Sciatic nerve (tissue), 2 donors: ENCODE measurements at regions not wholly inside any gene's neighbourhood (a gene's known extent, or its start where the extent isn't known, plus 50 kb on each side); places are given as distances from the start of the nearest gene placed in this dataset.

Experiments
- ATAC-seq: fragments of 200-7000 bp; cut with Tn5 transposase; one replicate; pipeline ENCODE4 v1.9.1; 2020; ENCODE audit warnings: mild to moderate bottlenecking, moderate library complexity
- DNase-seq: peaks from one replicate; pipeline ENCODE4 v3.0.0-alpha.2; 2020; ENCODE audit warnings: low spot score
- intact Hi-C: fragments of 100-400 bp; cut with DNase I; formaldehyde crosslinking; loops from one replicate; pipeline ENCODE4 v1.14.2; 2022
- donor health status: DM: no; HTN: no; CAD: no.
- donor health status: DM: no; HTN: no; CAD: no.

GRCh38 chr2:76385943-76386342 is 675.2 kb upstream of the GCFC2 start:
- ATAC-seq = no peak
- no peak for DNase-seq
- intact Hi-C loops = no loop called here

- ATAC-seq (no peak), DNase-seq (no peak)
- intact Hi-C loops = no loop called here
These were observed 670.9 kb upstream of the GCFC2 start for GRCh38 chr2:76381624-76382023.

- ATAC-seq (no peak), DNase-seq (no peak)
- intact Hi-C loops = no loop called here
These were observed 667.4 kb upstream of the GCFC2 start for GRCh38 chr2:76378140-76378539.

- ATAC-seq = no peak
- intact Hi-C loops = no loop called here
- DNase-seq = no peak
These were observed 630.7 kb upstream of the GCFC2 start for GRCh38 chr2:76341439-76341838.

GRCh38 chr2:76332871-76333270 is 622.2 kb upstream of the GCFC2 start:
- no peak for ATAC-seq
- intact Hi-C loops = no loop called here

GRCh38 chr2:76330865-76331264 is 620.1 kb upstream of the GCFC2 start:
- intact Hi-C loops = no loop called here

More at GRCh38 chr2:76332871-76333270, 622.2 kb upstream of the GCFC2 start:
- DNase-seq = no peak

GRCh38 chr2:76326636-76327035 is 615.9 kb upstream of the GCFC2 start:
- no peak for DNase-seq
- intact Hi-C loops = no loop called here
- ATAC-seq = no peak

More at GRCh38 chr2:76330865-76331264, 620.1 kb upstream of the GCFC2 start:
- DNase-seq (no peak), ATAC-seq (no peak)

GRCh38 chr2:76323381-76323780 is 612.7 kb upstream of the GCFC2 start:
- no peak for DNase-seq
- intact Hi-C loops = no loop called here
- ATAC-seq = no peak

GRCh38 chr2:76320716-76321115 is 610.0 kb upstream of the GCFC2 start:
- ATAC-seq (no peak), DNase-seq (no peak)
- intact Hi-C loops = no loop called here

- ATAC-seq (no peak), DNase-seq (no peak)
- intact Hi-C loops = no loop called here
These were observed 608.2 kb upstream of the GCFC2 start for GRCh38 chr2:76318848-76319360.

- intact Hi-C loops = no loop called here
- ATAC-seq (no peak), DNase-seq (no peak)
These were observed 606.0 kb upstream of the GCFC2 start for GRCh38 chr2:76316691-76317090.

GRCh38 chr2:76314271-76315020 is 603.7 kb upstream of the GCFC2 start:
- intact Hi-C loops = no loop called here
- ATAC-seq (no peak), DNase-seq (no peak)

GRCh38 chr2:76312236-76312635 is 601.5 kb upstream of the GCFC2 start:
- ATAC-seq (no peak), DNase-seq (no peak)
- intact Hi-C loops = no loop called here

- ATAC-seq (no peak), DNase-seq (no peak)
- intact Hi-C loops = no loop called here
These were observed 601.0 kb upstream of the GCFC2 start for GRCh38 chr2:76311728-76312127.

- DNase-seq (no peak), ATAC-seq (no peak)
- intact Hi-C loops = no loop called here
These were observed 600.3 kb upstream of the GCFC2 start for GRCh38 chr2:76310894-76311633.

GRCh38 chr2:76307495-76307894 is 596.8 kb upstream of the GCFC2 start:
- intact Hi-C loops = no loop called here
- ATAC-seq = no peak
- DNase-seq = no peak

- intact Hi-C loops = no loop called here
- no peak for ATAC-seq
- DNase-seq = no peak
These were observed 587.3 kb upstream of the GCFC2 start for GRCh38 chr2:76298041-76298440.

- ATAC-seq (no peak), DNase-seq (no peak)
- intact Hi-C loops = no loop called here
These were observed 585.7 kb upstream of the GCFC2 start for GRCh38 chr2:76296438-76296837.

- no peak for DNase-seq
These were observed 585.0 kb upstream of the GCFC2 start for GRCh38 chr2:76295762-76296161.

GRCh38 chr2:76288598-76288997 is 577.9 kb upstream of the GCFC2 start:
- DNase-seq (no peak), ATAC-seq (no peak)
- intact Hi-C loops = no loop called here

More at GRCh38 chr2:76295762-76296161, 585.0 kb upstream of the GCFC2 start:
- no peak for ATAC-seq
- intact Hi-C loops = no loop called here
